ENCODE measurements at regions not wholly inside any gene's neighbourhood (a gene's known extent, or its start where the extent isn't known, plus 50 kb on each side); places are given as distances from the start of the nearest gene placed in this dataset.

- Mint-ChIP-seq H3K4me3 (no peak overlapping the region), H3K4me1 (no peaks in the 10 kb centered on the region), H3K9me3 (peaks cover 0 to 9% (median 4%) of the 10 kb centered on the region in 7 donors), H3K27ac (no peak overlapping the region), H3K27me3 (no peaks in the 10 kb centered on the region), H3K36me3 (no peaks in the 10 kb centered on the region)
- DNase-seq (no peak), ATAC-seq (ENCODE audit: low read depth in 2 of 2) (no peak)
- Histone ChIP-seq H3K4me1 (ENCODE audit: control insufficient read depth, insufficient read depth, low read length, poor library complexity, severe bottlenecking) (no peaks in the 10 kb centered on the region), H3K4me3 (ENCODE audit: low read depth, low read length) (no peak overlapping the region), H3K27me3 (ENCODE audit: control insufficient read depth, insufficient read depth, low read length) (no peaks in the 10 kb centered on the region), H3K9me3 (ENCODE audit: control insufficient read depth in 2 of 2, low read length in 2 of 2) (no peaks in the 10 kb centered on the region), H3K36me3 (ENCODE audit: control insufficient read depth, insufficient read depth, low read length) (no peaks in the 10 kb centered on the region), H3K27ac (ENCODE audit: insufficient read depth, low read length, poor library complexity, severe bottlenecking) (no peak overlapping the region)
Measured at GRCh38 chr18:76153691-76154090, 341.4 kb downstream of the ZNF516 start.

GRCh38 chr18:76149734-76150133 lies 345.3 kb downstream of the ZNF516 start:
- Mint-ChIP-seq H3K36me3 (no peaks in the 10 kb centered on the region), H3K4me3 (no peak overlapping the region), H3K27ac (no peak overlapping the region), H3K27me3 (no peaks in the 10 kb centered on the region), H3K4me1 (no peaks in the 10 kb centered on the region), H3K9me3 (peaks cover 0 to 4% (median 0%) of the 10 kb centered on the region in 7 donors)
- H3K27ac ChIP-seq (ENCODE audit: insufficient read depth, low read length, poor library complexity, severe bottlenecking): no peak overlapping the region
- no peaks in the 10 kb centered on the region for H3K36me3 ChIP-seq (ENCODE audit: control insufficient read depth, insufficient read depth, low read length)
- H3K4me3 ChIP-seq (ENCODE audit: low read depth, low read length): no peak overlapping the region
- no peaks in the 10 kb centered on the region for H3K27me3 ChIP-seq (ENCODE audit: control insufficient read depth, insufficient read depth, low read length)
- no peaks in the 10 kb centered on the region for H3K9me3 ChIP-seq (ENCODE audit: control insufficient read depth in 2 of 2, low read length in 2 of 2)
- ATAC-seq (ENCODE audit: low read depth in 2 of 2) (no peak), DNase-seq (no peak)
- no peaks in the 10 kb centered on the region for H3K4me1 ChIP-seq (ENCODE audit: control insufficient read depth, insufficient read depth, low read length, poor library complexity, severe bottlenecking)

GRCh38 chr18:76149284-76149683 lies 345.8 kb downstream of the ZNF516 start:
- no peaks in the 10 kb centered on the region for H3K4me1 ChIP-seq (ENCODE audit: control insufficient read depth, insufficient read depth, low read length, poor library complexity, severe bottlenecking)
- no peaks in the 10 kb centered on the region for H3K9me3 ChIP-seq (ENCODE audit: control insufficient read depth in 2 of 2, low read length in 2 of 2)
- H3K27ac Mint-ChIP-seq: no peak overlapping the region
- H3K27me3 ChIP-seq (ENCODE audit: control insufficient read depth, insufficient read depth, low read length): no peaks in the 10 kb centered on the region
- H3K27ac ChIP-seq (ENCODE audit: insufficient read depth, low read length, poor library complexity, severe bottlenecking): no peak overlapping the region
- no peaks in the 10 kb centered on the region for H3K27me3 Mint-ChIP-seq
- DNase-seq (no peak), ATAC-seq (ENCODE audit: low read depth in 2 of 2) (no peak)
- H3K4me1 Mint-ChIP-seq: no peaks in the 10 kb centered on the region
- no peak overlapping the region for H3K4me3 Mint-ChIP-seq
- no peaks in the 10 kb centered on the region for H3K36me3 ChIP-seq (ENCODE audit: control insufficient read depth, insufficient read depth, low read length)
- H3K36me3 Mint-ChIP-seq: no peaks in the 10 kb centered on the region
- H3K9me3 Mint-ChIP-seq: peaks cover 0 to 4% (median 0%) of the 10 kb centered on the region in 7 donors
- H3K4me3 ChIP-seq (ENCODE audit: low read depth, low read length): no peak overlapping the region

- Histone ChIP-seq H3K9me3 (ENCODE audit: control insufficient read depth in 2 of 2, low read length in 2 of 2) (no peaks in the 10 kb centered on the region), H3K27me3 (ENCODE audit: control insufficient read depth, insufficient read depth, low read length) (no peaks in the 10 kb centered on the region), H3K27ac (ENCODE audit: insufficient read depth, low read length, poor library complexity, severe bottlenecking) (no peak overlapping the region), H3K4me3 (ENCODE audit: low read depth, low read length) (no peak overlapping the region), H3K36me3 (ENCODE audit: control insufficient read depth, insufficient read depth, low read length) (no peaks in the 10 kb centered on the region), H3K4me1 (ENCODE audit: control insufficient read depth, insufficient read depth, low read length, poor library complexity, severe bottlenecking) (no peaks in the 10 kb centered on the region)
- no peak overlapping the region for H3K4me3 Mint-ChIP-seq
- H3K9me3 Mint-ChIP-seq: peaks cover 0 to 2% (median 0%) of the 10 kb centered on the region in 7 donors
- DNase-seq (no peak), ATAC-seq (ENCODE audit: low read depth in 2 of 2) (no peak)
- H3K36me3 Mint-ChIP-seq: no peaks in the 10 kb centered on the region
- H3K4me1 Mint-ChIP-seq: no peaks in the 10 kb centered on the region
- no peaks in the 10 kb centered on the region for H3K27me3 Mint-ChIP-seq
- H3K27ac Mint-ChIP-seq: no peak overlapping the region
Measured at GRCh38 chr18:76145521-76146376, 349.3 kb downstream of the ZNF516 start.

DNA sequence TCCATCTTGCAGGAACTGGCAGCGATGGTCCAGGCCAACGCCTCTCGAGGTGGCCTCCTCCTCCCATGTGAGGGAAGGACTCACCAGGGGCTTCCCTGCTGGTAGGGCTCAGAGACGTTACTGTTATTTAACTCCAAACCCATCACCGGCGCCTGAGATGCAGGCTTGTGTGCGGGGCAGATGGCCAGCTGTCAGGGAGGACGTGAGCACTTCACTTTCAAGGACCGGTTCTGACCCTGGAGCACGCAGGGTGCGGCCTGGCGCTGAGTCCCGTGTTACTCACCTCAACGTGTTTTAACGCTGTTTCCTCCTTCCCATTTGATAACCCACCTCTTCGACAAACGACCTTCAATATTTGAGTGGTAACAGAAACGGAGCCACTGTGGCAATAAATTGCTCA lies 350.2 kb downstream of the ZNF516 start:
- DNase-seq (no peak), ATAC-seq (ENCODE audit: low read depth in 2 of 2) (no peak)
- Mint-ChIP-seq H3K4me3 (no peak overlapping the region), H3K27ac (no peak overlapping the region), H3K4me1 (no peaks in the 10 kb centered on the region), H3K27me3 (no peaks in the 10 kb centered on the region), H3K9me3 (peaks cover 0 to 3% (median 0%) of the 10 kb centered on the region in 7 donors), H3K36me3 (no peaks in the 10 kb centered on the region)
- no peak overlapping the region for H3K4me3 ChIP-seq (ENCODE audit: low read depth, low read length)
- H3K27ac ChIP-seq (ENCODE audit: insufficient read depth, low read length, poor library complexity, severe bottlenecking): no peak overlapping the region
- H3K27me3 ChIP-seq (ENCODE audit: control insufficient read depth, insufficient read depth, low read length): no peaks in the 10 kb centered on the region
- H3K4me1 ChIP-seq (ENCODE audit: control insufficient read depth, insufficient read depth, low read length, poor library complexity, severe bottlenecking): no peaks in the 10 kb centered on the region
- no peaks in the 10 kb centered on the region for H3K9me3 ChIP-seq (ENCODE audit: control insufficient read depth in 2 of 2, low read length in 2 of 2)
- no peaks in the 10 kb centered on the region for H3K36me3 ChIP-seq (ENCODE audit: control insufficient read depth, insufficient read depth, low read length)

DNA sequence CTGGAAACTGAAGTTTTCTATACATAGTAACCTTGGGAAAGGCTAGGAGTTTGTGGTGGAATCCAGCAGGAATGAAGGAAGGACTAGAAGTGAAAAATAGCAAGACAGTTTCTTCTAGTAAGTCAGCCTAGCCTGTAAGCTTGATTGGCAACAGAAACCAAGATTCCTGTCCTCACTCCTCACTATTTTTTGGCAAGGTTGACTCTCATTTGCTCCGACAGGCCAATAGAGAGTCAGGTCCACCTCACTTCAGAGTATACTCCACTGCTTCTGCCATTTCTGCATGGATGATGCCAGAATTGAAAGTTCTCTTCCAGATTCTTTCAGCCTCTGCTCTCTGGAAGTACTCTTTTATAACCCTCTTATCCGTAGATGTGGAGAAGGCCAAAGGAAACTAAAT lies 352.4 kb downstream of the ZNF516 start:
- H3K4me3 ChIP-seq (ENCODE audit: low read depth, low read length): no peak overlapping the region
- Mint-ChIP-seq H3K27ac (no peak overlapping the region), H3K27me3 (no peaks in the 10 kb centered on the region), H3K4me1 (no peaks in the 10 kb centered on the region), H3K36me3 (no peaks in the 10 kb centered on the region), H3K9me3 (peaks cover 0 to 3% (median 0%) of the 10 kb centered on the region in 7 donors), H3K4me3 (no peak overlapping the region)
- no peak for ATAC-seq (ENCODE audit: low read depth in 2 of 2)
- H3K4me1 ChIP-seq (ENCODE audit: control insufficient read depth, insufficient read depth, low read length, poor library complexity, severe bottlenecking): no peaks in the 10 kb centered on the region
- DNase-seq: no peak
- H3K27ac ChIP-seq (ENCODE audit: insufficient read depth, low read length, poor library complexity, severe bottlenecking): no peak overlapping the region
- no peaks in the 10 kb centered on the region for H3K27me3 ChIP-seq (ENCODE audit: control insufficient read depth, insufficient read depth, low read length)
- no peaks in the 10 kb centered on the region for H3K9me3 ChIP-seq (ENCODE audit: control insufficient read depth in 2 of 2, low read length in 2 of 2)
- H3K36me3 ChIP-seq (ENCODE audit: control insufficient read depth, insufficient read depth, low read length): no peaks in the 10 kb centered on the region

GRCh38 chr18:76139844-76140243 lies 355.2 kb downstream of the ZNF516 start:
- Histone ChIP-seq H3K27ac (ENCODE audit: insufficient read depth, low read length, poor library complexity, severe bottlenecking) (no peak overlapping the region), H3K36me3 (ENCODE audit: control insufficient read depth, insufficient read depth, low read length) (no peaks in the 10 kb centered on the region), H3K4me1 (ENCODE audit: control insufficient read depth, insufficient read depth, low read length, poor library complexity, severe bottlenecking) (no peaks in the 10 kb centered on the region), H3K4me3 (ENCODE audit: low read depth, low read length) (no peak overlapping the region), H3K9me3 (ENCODE audit: control insufficient read depth in 2 of 2, low read length in 2 of 2) (no peaks in the 10 kb centered on the region), H3K27me3 (ENCODE audit: control insufficient read depth, insufficient read depth, low read length) (no peaks in the 10 kb centered on the region)
- no peak overlapping the region for H3K27ac Mint-ChIP-seq
- no peaks in the 10 kb centered on the region for H3K27me3 Mint-ChIP-seq
- peaks cover 0 to 7% (median 2%) of the 10 kb centered on the region in 7 donors for H3K9me3 Mint-ChIP-seq
- H3K4me1 Mint-ChIP-seq: no peaks in the 10 kb centered on the region
- ATAC-seq (ENCODE audit: low read depth in 2 of 2): no peak
- no peaks in the 10 kb centered on the region for H3K36me3 Mint-ChIP-seq
- DNase-seq: no peak
- H3K4me3 Mint-ChIP-seq: no peak overlapping the region

GRCh38 chr18:76137216-76137615 lies 357.8 kb downstream of the ZNF516 start:
- no peaks in the 10 kb centered on the region for H3K27me3 Mint-ChIP-seq

More at GRCh38 chr18:76137216-76137615, 357.8 kb downstream of the ZNF516 start:
- Histone ChIP-seq H3K4me3 (ENCODE audit: low read depth, low read length) (no peak overlapping the region), H3K27me3 (ENCODE audit: control insufficient read depth, insufficient read depth, low read length) (no peaks in the 10 kb centered on the region), H3K9me3 (ENCODE audit: control insufficient read depth in 2 of 2, low read length in 2 of 2) (no peaks in the 10 kb centered on the region), H3K4me1 (ENCODE audit: control insufficient read depth, insufficient read depth, low read length, poor library complexity, severe bottlenecking) (no peaks in the 10 kb centered on the region), H3K36me3 (ENCODE audit: control insufficient read depth, insufficient read depth, low read length) (no peaks in the 10 kb centered on the region), H3K27ac (ENCODE audit: insufficient read depth, low read length, poor library complexity, severe bottlenecking) (no peak overlapping the region)
- no peaks in the 10 kb centered on the region for H3K36me3 Mint-ChIP-seq
- no peak overlapping the region for H3K4me3 Mint-ChIP-seq
- peaks cover 0 to 12% (median 5%) of the 10 kb centered on the region in 7 donors for H3K9me3 Mint-ChIP-seq
- H3K27ac Mint-ChIP-seq: no peak overlapping the region
- no peak for ATAC-seq (ENCODE audit: low read depth in 2 of 2)
- H3K4me1 Mint-ChIP-seq: no peaks in the 10 kb centered on the region
- no peak for DNase-seq
